ENCODE measurements at regions not wholly inside any gene's neighbourhood (a gene's known extent, or its start where the extent isn't known, plus 50 kb on each side); places are given as distances from the start of the nearest gene placed in this dataset.

GRCh38 chr5:39702928-39703327, 278.1 kb upstream of the DAB2 start:
- no peak overlapping the region for H3K4me3 ChIP-seq (ENCODE audit: low read depth, poor library complexity, severe bottlenecking)
- TF ChIP-seq CTCF (IDR thresholded peaks at IDR 0.05) (no peak), POLR2A (IDR thresholded peaks at IDR 0.05) (no peak)
- WGBS, 2 donors = 74 to 84% methylated on average over 3 of the region's 3 CpGs
- intact Hi-C loops (cut with DNase I; ENCODE audit: low total_unique reads) = no loop called here
- DNase-seq (ENCODE audit: low spot score in 2 of 2) = no peak

GRCh38 chr5:39700523-39700922, 275.7 kb upstream of the DAB2 start:
- TF ChIP-seq POLR2A (IDR thresholded peaks at IDR 0.05) (no peak), CTCF (IDR thresholded peaks at IDR 0.05) (no peak)
- 51 to 55% methylated on average over 1 of the region's 1 CpG for WGBS, 2 donors

GRCh38 chr5:39698838-39699560, 274.2 kb upstream of the DAB2 start:
- intact Hi-C loops (cut with DNase I; ENCODE audit: low total_unique reads) = loop anchor here (10.0 kb wide), 1 partner anchor 104 kb away; no protein-coding TSS in a partner anchor
- no peak for DNase-seq (ENCODE audit: low spot score in 2 of 2)
- WGBS, 2 donors = 75 to 79% methylated on average over 4 of the region's 4 CpGs
- TF ChIP-seq CTCF (IDR thresholded peaks at IDR 0.05) (no peak), POLR2A (IDR thresholded peaks at IDR 0.05) (no peak)
- H3K4me3 ChIP-seq (ENCODE audit: low read depth, poor library complexity, severe bottlenecking) = no peak overlapping the region

More at GRCh38 chr5:39700523-39700922, 275.7 kb upstream of the DAB2 start:
- intact Hi-C loops (cut with DNase I; ENCODE audit: low total_unique reads) = no loop called here
- DNase-seq (ENCODE audit: low spot score in 2 of 2) = no peak
- H3K4me3 ChIP-seq (ENCODE audit: low read depth, poor library complexity, severe bottlenecking) = no peak overlapping the region

DNA sequence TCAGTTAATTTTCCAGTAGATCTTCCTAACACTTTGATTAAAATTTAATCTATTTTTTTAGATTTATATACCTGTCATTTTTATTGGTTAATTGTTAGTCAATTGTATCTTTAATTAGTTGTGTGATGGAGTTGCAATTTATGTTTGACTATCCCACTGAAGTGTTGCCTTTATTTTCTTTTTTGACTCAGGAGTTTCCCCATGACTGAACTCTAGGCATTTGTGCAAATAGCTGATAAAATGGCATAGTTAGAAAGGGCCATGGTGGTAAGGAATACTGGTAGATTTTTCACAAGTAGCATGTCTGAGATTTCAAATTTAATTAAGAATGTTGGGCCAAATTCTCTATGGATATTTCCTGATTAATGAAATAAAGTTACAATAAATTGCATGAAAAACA, 273.1 kb upstream of the DAB2 start:
- no peak overlapping the region for H3K4me3 ChIP-seq (ENCODE audit: low read depth, poor library complexity, severe bottlenecking)
- DNase-seq (ENCODE audit: low spot score in 2 of 2) = no peak
- intact Hi-C loops (cut with DNase I; ENCODE audit: low total_unique reads) = loop anchor here (10.0 kb wide), 1 partner anchor 103 kb away; no protein-coding TSS in a partner anchor
- no peak for TF ChIP-seq CTCF (IDR thresholded peaks at IDR 0.05)
- TF ChIP-seq POLR2A (IDR thresholded peaks at IDR 0.05) = no peak

DNA sequence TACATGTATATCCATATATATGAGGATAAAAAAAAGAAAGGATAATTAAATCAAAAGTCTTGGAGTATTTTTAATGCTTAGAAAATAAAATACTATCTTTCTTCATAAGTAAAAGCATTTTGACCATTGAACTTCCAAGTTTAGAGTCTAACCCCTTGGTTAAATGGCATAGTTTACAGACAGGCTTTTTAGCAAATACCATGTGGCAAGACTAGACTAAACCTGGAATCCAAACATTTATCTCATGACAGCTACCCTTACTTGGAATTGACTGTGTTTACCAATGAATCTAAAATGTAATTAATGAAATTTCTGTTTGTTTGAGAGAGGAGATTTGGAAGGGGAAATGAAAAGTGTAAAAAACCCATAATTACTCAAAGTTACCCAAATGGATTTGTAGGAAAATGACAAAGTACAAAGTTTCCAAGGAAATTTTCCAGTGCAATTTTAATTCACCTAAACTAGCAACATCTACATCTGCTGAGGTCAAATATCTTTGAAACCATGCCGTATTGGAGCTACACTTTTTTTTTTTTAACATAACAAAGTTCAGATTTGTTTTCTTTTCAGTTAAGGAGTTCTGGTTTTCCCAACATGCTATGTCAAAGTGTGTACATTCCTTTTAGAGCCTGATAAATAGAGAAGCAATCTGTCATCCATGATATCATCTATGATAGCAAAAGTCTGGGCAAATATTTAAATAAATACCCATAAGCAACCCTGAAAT, 272.1 kb upstream of the DAB2 start:
- no peak overlapping the region for H3K4me3 ChIP-seq (ENCODE audit: low read depth, poor library complexity, severe bottlenecking)
- intact Hi-C loops (cut with DNase I; ENCODE audit: low total_unique reads) = loop anchor here (10.0 kb wide), 1 partner anchor 102 kb away; no protein-coding TSS in a partner anchor
- no peak for TF ChIP-seq POLR2A (IDR thresholded peaks at IDR 0.05)
- no peak for TF ChIP-seq CTCF (IDR thresholded peaks at IDR 0.05)
- WGBS, 2 donors = 37 to 42% methylated on average over 1 of the region's 1 CpG
- no peak for DNase-seq (ENCODE audit: low spot score in 2 of 2)
